GM18498 (cell line): ENCODE measurements at regions not wholly inside any gene's neighbourhood (a gene's known extent, or its start where the extent isn't known, plus 50 kb on each side); places are given as distances from the start of the nearest gene placed in this dataset.

Experiments
- ATAC-seq: cut with Tn5 transposase; IDR thresholded peaks from one replicate; pipeline ENCODE4 v1.9.1; 2021; ENCODE audit warnings: mild to moderate bottlenecking, moderate library complexity; ENCODE audit not compliant: unreplicated experiment

GRCh38 chr15:81495780-81496467, 121.9 kb upstream of the TMC3 start:
- ATAC-seq = no peak

- no peak for ATAC-seq
These were observed 119.1 kb upstream of the TMC3 start for GRCh38 chr15:81492969-81493645.

GRCh38 chr15:81492331-81492968, 118.4 kb upstream of the TMC3 start:
- no peak for ATAC-seq

DNA sequence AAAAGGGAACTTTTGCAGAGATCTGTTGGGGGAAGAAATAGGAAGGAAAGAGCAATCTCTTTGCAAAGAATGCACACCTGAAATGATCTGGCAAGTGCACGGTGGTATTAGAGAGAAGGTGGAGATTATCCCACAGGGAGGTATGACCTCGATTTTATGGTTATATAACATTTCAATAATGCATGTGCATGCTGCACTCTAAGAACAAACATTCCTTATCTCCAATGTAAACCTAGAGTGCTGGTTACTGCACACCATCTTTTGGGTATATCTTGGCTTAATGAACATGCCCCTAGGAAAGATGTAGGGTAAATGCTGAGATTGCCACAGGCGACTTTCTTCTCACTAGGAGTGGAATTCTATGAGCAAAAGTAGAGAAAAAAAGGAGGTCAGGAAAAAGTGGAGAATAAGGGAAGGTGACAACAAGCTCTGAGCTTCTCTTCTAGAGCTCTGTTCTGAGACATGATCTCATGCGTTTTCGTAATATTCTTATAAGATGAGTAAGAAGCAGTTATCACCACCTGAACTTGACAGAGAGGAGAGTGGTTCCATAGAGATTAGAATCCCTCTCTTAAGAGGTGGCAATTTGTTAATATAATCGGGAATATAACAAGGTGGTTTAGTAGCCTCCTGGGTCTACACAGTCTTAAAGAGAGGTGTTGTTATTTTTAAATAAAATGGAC, 117.5 kb upstream of the TMC3 start:
- ATAC-seq = no peak

GRCh38 chr15:81485806-81486205, 111.8 kb upstream of the TMC3 start:
- ATAC-seq = no peak

DNA sequence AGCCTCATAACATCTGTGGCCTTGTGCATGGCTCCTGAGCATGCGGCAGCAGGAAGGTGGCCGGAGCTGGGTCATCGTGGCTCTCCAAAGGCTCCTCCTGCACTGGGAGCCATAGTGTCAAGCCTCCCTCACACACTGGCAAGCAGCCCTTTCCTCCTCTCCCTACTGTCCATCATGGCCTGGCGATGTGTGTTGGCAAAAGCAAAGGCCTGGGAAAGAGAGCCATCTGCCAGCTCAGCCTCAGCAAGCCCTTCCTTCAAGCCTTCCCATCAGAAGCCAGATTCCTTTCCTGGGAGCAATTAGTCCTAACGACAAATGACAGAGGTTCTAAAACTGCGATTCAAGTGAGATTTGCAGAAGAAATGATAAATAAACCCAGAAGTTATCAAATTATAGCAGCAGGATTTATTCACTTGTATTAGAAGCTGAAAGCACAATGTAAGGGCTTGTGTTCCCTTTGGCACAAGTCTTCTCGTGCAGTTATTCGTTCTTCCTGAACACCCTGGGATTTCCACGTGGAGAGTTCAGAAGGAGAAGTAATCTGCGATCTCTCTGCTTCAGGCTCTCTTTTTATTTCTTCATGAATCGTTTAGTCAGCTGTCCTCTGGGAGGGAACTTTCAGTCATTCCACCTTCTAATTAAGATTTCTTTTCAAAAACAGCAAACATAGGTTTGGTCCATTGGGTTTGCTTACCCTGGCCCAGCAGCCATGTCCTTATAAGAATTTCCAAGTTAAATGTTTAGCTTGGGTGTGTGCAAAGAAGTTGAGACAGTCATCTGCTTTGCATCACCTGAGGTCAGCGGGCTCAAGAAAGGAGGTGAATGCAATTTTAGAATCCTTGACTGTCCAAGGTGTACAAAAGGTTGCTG, 110.3 kb upstream of the TMC3 start:
- no peak for ATAC-seq

DNA sequence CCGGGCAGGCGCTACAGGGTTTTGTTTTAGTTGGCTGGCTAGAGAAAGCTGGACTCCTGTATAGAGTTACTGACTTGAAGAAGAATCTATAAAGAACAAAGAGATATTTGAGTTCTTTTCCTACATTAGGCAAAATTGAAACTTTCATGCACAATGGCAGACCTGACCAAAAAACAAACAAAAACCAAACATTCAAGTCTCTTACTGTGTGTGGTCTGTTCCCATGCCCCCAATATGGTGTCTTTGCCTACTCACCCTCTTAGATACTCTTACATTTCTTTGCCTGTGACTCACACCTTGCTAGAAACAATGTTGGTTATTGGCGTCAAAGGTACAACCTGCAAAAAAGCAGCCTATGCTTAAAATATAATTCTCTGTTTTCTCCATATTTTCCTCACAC, 109.5 kb upstream of the TMC3 start:
- no peak for ATAC-seq

- ATAC-seq = no peak
These were observed 107.3 kb upstream of the TMC3 start for GRCh38 chr15:81481346-81481745.

DNA sequence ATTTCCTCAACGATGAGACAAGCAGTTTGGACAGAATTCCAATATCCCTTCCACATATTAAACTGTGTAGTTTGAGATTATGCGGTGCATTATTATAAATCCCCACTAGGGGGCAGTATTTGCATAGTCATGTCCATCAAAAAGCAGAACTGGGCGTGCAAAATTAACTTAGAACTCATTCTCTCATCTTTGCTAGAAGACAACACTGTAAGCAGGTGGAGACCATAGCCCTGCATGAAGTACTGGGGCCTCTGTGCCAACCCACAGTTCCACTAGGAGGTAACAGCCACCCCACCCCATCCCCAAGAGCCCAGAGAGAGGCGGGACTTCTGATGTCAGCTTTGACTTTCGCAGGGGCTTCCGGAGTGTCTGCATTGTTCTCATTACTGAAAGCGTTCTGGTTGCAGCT, 106.6 kb upstream of the TMC3 start:
- ATAC-seq = peak; percentile 48

DNA sequence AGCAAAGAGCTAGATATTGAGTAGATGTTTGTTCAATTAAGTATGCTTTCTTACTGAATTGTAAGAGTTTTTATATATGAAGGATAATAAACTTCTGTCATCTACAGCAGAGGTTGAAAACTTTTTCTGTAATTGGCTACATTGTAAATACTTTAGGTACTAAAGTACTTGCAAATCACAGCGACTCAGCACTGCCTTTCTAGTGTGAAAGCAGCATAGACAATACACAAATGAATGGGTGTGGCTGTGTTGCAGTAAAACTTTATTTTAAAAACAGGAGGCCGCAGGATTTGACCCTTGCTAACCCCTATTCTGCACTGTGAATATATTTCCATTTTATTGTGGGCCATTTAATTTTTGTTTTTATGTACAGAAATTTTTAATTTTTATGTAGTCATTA, 104.3 kb upstream of the TMC3 start:
- no peak for ATAC-seq

- ATAC-seq = no peak
These were observed 101.9 kb upstream of the TMC3 start for GRCh38 chr15:81475926-81476325.

DNA sequence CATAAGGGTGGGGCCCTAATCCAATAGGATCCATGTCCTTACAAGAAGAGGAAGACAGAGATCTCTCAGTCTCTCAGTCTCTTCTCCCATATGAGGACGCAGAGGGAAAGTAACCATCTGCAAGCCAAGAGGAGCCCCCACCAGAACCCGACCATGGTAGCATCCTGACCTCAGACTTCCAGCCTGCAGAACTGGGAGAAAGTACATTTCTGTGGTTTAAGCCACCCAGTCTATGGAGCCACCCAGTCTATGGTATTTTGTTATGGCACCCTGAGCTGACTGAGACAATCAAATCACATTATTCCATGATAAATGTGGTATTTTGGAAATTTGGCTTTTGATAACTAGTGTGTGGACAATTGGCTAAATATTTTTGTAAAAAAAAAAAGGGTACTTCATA, 101.5 kb upstream of the TMC3 start:
- no peak for ATAC-seq

- ATAC-seq = no peak
These were observed 99.9 kb upstream of the TMC3 start for GRCh38 chr15:81473946-81474345.

- no peak for ATAC-seq
These were observed 99.2 kb upstream of the TMC3 start for GRCh38 chr15:81473177-81473576.

- no peak for ATAC-seq
These were observed 97.1 kb upstream of the TMC3 start for GRCh38 chr15:81471151-81471550.

DNA sequence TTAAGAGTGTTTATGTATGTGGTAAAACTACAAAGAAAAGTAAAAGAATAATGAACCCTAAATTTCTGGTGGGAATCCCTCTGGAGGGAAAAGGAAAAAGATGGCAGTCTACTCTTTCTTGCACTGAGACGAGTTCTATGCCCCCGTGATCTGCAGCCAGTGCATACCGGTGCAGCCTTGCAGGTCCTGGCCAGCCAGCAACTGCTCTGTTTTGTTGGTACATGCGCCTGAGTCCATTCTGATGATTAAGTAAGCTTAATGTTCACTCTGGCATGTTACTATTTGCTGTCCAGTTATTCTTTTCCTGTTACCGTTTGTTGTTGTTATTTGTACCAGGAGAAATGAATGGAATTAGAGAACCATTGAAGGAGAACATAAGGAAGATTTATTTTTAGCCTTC, 95.1 kb upstream of the TMC3 start:
- ATAC-seq = no peak

DNA sequence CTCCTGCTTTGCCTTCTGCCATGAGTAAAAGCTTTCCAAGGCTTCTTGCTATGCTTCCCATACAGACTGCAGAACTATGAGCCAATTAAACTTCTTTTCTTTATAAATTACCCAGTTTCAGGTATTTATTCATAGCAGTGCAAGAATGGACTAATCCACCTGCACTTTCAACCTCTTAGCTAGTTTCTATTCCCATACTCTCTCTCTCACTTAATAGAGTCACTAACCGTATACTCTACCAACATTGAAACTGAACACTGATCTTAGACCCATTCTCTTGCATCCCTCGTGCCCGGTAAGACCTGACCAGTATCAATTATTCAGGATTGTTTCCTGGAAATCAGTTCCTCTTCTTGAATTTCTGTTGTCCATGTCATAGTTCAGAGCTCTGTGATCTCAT, 92.7 kb upstream of the TMC3 start:
- no peak for ATAC-seq

DNA sequence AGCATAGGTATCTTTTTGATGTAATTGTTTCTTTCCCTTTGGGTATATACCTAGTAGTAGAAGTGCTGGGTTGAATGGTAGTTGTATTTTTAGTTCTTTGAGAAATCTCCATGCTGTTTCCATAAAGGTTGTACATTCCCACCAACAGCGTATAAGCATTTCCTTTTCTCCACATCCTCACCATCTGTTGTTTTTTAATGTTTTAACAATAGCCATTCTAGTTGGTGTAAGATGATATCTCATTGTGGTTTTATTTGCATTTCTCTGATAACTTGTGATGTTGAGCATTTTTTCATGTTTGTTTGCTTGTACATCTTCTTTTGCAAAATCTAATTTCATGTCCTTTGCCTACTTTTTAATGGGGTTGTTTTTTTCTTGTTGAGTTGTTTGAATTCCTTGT, 80.0 kb upstream of the TMC3 start:
- ATAC-seq = no peak

- no peak for ATAC-seq
These were observed 76.7 kb upstream of the TMC3 start for GRCh38 chr15:81450721-81451120.

DNA sequence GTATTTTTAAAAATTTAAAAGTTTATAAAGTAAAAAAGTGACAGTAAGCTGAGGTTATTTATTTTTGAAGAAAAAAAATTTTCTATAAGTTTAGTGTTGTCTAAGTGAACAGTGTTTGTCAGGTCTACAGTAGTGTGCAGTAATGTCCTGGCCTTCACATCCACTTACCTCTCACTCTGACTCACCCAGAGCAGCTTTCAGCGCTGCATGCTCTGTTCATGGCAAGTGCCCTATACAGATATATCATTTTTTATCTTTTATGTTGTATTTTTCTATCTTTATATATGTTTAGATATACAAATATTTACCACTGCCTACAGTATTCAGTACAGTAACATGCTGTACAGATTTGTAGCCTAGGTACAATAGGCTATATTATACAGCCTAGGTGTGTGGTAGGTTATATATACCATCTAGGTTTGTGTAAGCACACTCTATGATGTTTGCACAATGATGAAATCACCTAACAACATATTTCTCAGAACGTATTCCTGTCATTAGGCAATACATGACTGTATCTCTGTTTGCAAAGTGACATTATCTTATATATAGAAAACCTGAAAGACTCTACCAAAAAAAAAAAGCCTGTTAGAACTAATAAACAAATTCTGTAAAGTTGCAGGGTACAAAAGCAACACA, 75.9 kb upstream of the TMC3 start:
- no peak for ATAC-seq
